ENCODE measurements at regions not wholly inside any gene's neighbourhood (a gene's known extent, or its start where the extent isn't known, plus 50 kb on each side); places are given as distances from the start of the nearest gene placed in this dataset.

DNA sequence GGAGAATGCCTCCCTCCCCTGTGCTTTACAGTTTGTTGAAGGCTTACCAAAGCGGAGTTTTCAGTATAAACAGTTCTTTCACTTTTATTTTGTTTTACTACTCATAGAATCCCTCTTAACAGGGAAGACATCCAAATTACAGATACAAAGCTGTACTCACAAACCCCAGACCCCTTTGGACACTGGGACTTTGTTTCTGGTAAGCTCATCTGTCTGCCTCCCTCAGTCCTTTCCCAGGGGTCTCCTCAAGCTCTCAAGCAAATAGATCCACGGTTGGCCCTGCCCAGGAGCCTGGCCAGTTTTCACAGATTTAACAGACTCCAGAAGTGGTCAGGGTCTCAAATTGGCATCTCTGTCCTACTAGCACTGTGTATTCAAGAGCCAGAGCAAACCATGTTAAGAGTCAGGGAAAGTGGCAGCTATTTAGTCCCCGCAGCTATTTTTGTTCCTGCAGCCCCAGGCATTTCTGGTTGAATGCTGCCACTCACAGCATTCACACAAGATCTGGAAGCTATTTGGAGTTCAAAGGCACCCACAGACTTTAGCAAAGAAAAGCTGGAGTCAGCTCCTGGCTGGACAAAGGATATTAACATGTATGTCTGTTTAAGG, 54.2 kb downstream of the TMEM100 start:
- WGBS = 77% methylated on average over 3 of the region's 3 CpGs
- Histone ChIP-seq H3K4me3 (ENCODE audit: low read length in 2 of 2) (no peak overlapping the region), H3K27ac (ENCODE audit: low read depth in 1 of 2, low read length in 1 of 2) (no peak overlapping the region), H3K36me3 (ENCODE audit: control insufficient read depth in 2 of 2, insufficient read depth in 2 of 2, low read length in 1 of 2) (no peaks in the 10 kb centered on the region), H3K4me1 (ENCODE audit: control insufficient read depth in 2 of 2, insufficient read depth in 2 of 2, low read length in 2 of 2) (no peaks in the 10 kb centered on the region), H3K9me3 (ENCODE audit: control insufficient read depth in 2 of 2, insufficient read depth in 1 of 2, low read length in 1 of 2) (no peaks in the 10 kb centered on the region), H3K27me3 (ENCODE audit: control insufficient read depth in 2 of 2, insufficient read depth in 1 of 2, low read length in 1 of 2) (no peaks in the 10 kb centered on the region)
- DNase-seq (ENCODE audit: low read depth in 6 of 9, low spot score in 9 of 9) = no peak

DNA sequence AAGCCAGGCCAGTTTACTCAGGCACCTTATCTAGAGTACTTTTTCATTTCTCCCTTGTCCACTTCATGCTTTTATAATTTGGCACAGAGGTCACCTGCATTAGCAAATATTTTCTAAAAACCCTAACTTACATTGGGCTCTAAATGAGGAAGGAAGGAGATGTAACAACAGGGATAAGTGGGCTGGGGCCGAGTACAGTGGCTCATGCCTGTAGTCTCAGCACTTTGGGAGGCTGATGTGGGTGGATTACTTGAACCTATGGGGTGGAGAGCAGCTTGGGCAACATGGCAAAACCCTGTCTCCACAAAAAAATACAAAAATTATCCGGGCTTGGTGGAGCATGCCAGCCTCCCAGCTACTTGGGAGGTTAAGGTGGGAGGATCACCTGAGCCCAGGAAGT, 55.9 kb downstream of the TMEM100 start:
- 61% methylated on average over 2 of the region's 2 CpGs for WGBS
- H3K27me3 ChIP-seq (ENCODE audit: control insufficient read depth in 2 of 2, insufficient read depth in 1 of 2, low read length in 1 of 2) = no peaks in the 10 kb centered on the region
- DNase-seq (ENCODE audit: low read depth in 6 of 9, low spot score in 9 of 9) = no peak

DNA sequence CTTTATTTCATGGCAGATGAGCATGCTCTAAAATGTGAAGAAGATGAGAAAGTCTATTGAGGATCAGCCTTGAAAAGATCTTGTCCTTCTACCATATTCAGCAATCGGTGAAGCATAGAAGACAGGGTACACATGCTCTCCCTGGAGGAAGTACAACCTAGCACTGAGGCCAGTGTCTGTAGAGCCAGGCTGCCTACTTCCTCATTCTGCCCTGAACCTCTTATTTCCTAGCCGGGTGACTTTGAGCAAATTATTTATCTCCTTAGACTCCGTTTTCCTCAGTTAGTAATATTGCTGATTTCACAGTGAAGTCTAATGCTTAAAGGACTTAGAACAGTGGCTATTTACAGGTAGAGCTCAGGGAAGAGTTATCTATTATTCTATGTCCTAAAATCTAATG, 58.4 kb downstream of the TMEM100 start:
- Histone ChIP-seq H3K27ac (ENCODE audit: low read depth in 1 of 2, low read length in 1 of 2) (no peak overlapping the region), H3K36me3 (ENCODE audit: control insufficient read depth in 2 of 2, insufficient read depth in 2 of 2, low read length in 1 of 2) (no peaks in the 10 kb centered on the region), H3K9me3 (ENCODE audit: control insufficient read depth in 2 of 2, insufficient read depth in 1 of 2, low read length in 1 of 2) (no peaks in the 10 kb centered on the region), H3K27me3 (ENCODE audit: control insufficient read depth in 2 of 2, insufficient read depth in 1 of 2, low read length in 1 of 2) (no peaks in the 10 kb centered on the region), H3K4me3 (ENCODE audit: low read length in 2 of 2) (no peak overlapping the region), H3K4me1 (ENCODE audit: control insufficient read depth in 2 of 2, insufficient read depth in 2 of 2, low read length in 2 of 2) (no peaks in the 10 kb centered on the region)
- WGBS = 30% methylated on average over 3 of the region's 3 CpGs
- no peak for DNase-seq (ENCODE audit: low read depth in 6 of 9, low spot score in 9 of 9)

More for the DNA sequence above, 55.9 kb downstream of the TMEM100 start:
- H3K4me1 ChIP-seq (ENCODE audit: control insufficient read depth in 2 of 2, insufficient read depth in 2 of 2, low read length in 2 of 2) = no peaks in the 10 kb centered on the region
- H3K4me3 ChIP-seq (ENCODE audit: low read length in 2 of 2) = no peak overlapping the region
- no peak overlapping the region for H3K27ac ChIP-seq (ENCODE audit: low read depth in 1 of 2, low read length in 1 of 2)
- H3K36me3 ChIP-seq (ENCODE audit: control insufficient read depth in 2 of 2, insufficient read depth in 2 of 2, low read length in 1 of 2) = no peaks in the 10 kb centered on the region
- H3K9me3 ChIP-seq (ENCODE audit: control insufficient read depth in 2 of 2, insufficient read depth in 1 of 2, low read length in 1 of 2) = no peaks in the 10 kb centered on the region

DNA sequence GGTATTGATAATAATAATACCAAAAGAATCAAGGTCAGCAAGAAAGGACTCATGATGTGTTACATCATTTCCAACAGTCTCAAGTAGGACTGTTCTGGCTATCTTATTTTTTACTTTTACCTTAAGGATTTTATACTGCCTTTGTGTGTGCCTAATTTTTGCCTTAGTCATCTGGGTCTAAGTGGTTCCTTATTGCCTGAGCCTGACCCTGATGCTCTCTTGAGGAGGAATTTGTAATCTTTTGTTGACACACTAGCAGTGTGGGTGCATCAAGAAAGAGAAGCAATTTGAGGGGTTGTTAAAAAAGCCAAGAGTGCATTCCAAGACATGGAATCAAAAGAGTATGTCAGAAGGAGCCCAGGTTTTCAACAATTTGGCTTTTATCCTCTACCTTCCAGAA, 59.3 kb downstream of the TMEM100 start:
- no peak for DNase-seq (ENCODE audit: low read depth in 6 of 9, low spot score in 9 of 9)
- no peak overlapping the region for H3K27ac ChIP-seq (ENCODE audit: low read depth in 1 of 2, low read length in 1 of 2)

GRCh38 chr17:55661963-55662834, 60.5 kb downstream of the TMEM100 start:
- WGBS = 95% methylated on average over 10 of the region's 10 CpGs

More for the DNA sequence above, 59.3 kb downstream of the TMEM100 start:
- no peaks in the 10 kb centered on the region for H3K9me3 ChIP-seq (ENCODE audit: control insufficient read depth in 2 of 2, insufficient read depth in 1 of 2, low read length in 1 of 2)
- H3K4me3 ChIP-seq (ENCODE audit: low read length in 2 of 2) = no peak overlapping the region
- no peaks in the 10 kb centered on the region for H3K36me3 ChIP-seq (ENCODE audit: control insufficient read depth in 2 of 2, insufficient read depth in 2 of 2, low read length in 1 of 2)
- no peaks in the 10 kb centered on the region for H3K4me1 ChIP-seq (ENCODE audit: control insufficient read depth in 2 of 2, insufficient read depth in 2 of 2, low read length in 2 of 2)
- no peaks in the 10 kb centered on the region for H3K27me3 ChIP-seq (ENCODE audit: control insufficient read depth in 2 of 2, insufficient read depth in 1 of 2, low read length in 1 of 2)

GRCh38 chr17:55661256-55661758, 61.4 kb downstream of the TMEM100 start:
- Histone ChIP-seq H3K4me3 (ENCODE audit: low read length in 2 of 2) (no peak overlapping the region), H3K9me3 (ENCODE audit: control insufficient read depth in 2 of 2, insufficient read depth in 1 of 2, low read length in 1 of 2) (no peaks in the 10 kb centered on the region), H3K27ac (ENCODE audit: low read depth in 1 of 2, low read length in 1 of 2) (no peak overlapping the region), H3K36me3 (ENCODE audit: control insufficient read depth in 2 of 2, insufficient read depth in 2 of 2, low read length in 1 of 2) (no peaks in the 10 kb centered on the region), H3K4me1 (ENCODE audit: control insufficient read depth in 2 of 2, insufficient read depth in 2 of 2, low read length in 2 of 2) (no peaks in the 10 kb centered on the region), H3K27me3 (ENCODE audit: control insufficient read depth in 2 of 2, insufficient read depth in 1 of 2, low read length in 1 of 2) (no peaks in the 10 kb centered on the region)
- 90% methylated on average over 2 of the region's 2 CpGs for WGBS
- no peak for DNase-seq (ENCODE audit: low read depth in 6 of 9, low spot score in 9 of 9)

More at GRCh38 chr17:55661963-55662834, 60.5 kb downstream of the TMEM100 start:
- H3K27me3 ChIP-seq (ENCODE audit: control insufficient read depth in 2 of 2, insufficient read depth in 1 of 2, low read length in 1 of 2) = no peaks in the 10 kb centered on the region
- DNase-seq (ENCODE audit: low read depth in 6 of 9, low spot score in 9 of 9) = no peak
- no peak overlapping the region for H3K4me3 ChIP-seq (ENCODE audit: low read length in 2 of 2)
- H3K4me1 ChIP-seq (ENCODE audit: control insufficient read depth in 2 of 2, insufficient read depth in 2 of 2, low read length in 2 of 2) = no peaks in the 10 kb centered on the region
- H3K36me3 ChIP-seq (ENCODE audit: control insufficient read depth in 2 of 2, insufficient read depth in 2 of 2, low read length in 1 of 2) = no peaks in the 10 kb centered on the region
- no peaks in the 10 kb centered on the region for H3K9me3 ChIP-seq (ENCODE audit: control insufficient read depth in 2 of 2, insufficient read depth in 1 of 2, low read length in 1 of 2)
- no peak overlapping the region for H3K27ac ChIP-seq (ENCODE audit: low read depth in 1 of 2, low read length in 1 of 2)

GRCh38 chr17:55660178-55660886, 62.3 kb downstream of the TMEM100 start:
- H3K4me1 ChIP-seq (ENCODE audit: control insufficient read depth in 2 of 2, insufficient read depth in 2 of 2, low read length in 2 of 2) = no peaks in the 10 kb centered on the region
- no peak overlapping the region for H3K4me3 ChIP-seq (ENCODE audit: low read length in 2 of 2)
- no peak for DNase-seq (ENCODE audit: low read depth in 6 of 9, low spot score in 9 of 9)
- H3K9me3 ChIP-seq (ENCODE audit: control insufficient read depth in 2 of 2, insufficient read depth in 1 of 2, low read length in 1 of 2) = no peaks in the 10 kb centered on the region
- 46% methylated on average over 2 of the region's 2 CpGs for WGBS
- no peaks in the 10 kb centered on the region for H3K36me3 ChIP-seq (ENCODE audit: control insufficient read depth in 2 of 2, insufficient read depth in 2 of 2, low read length in 1 of 2)
- no peak overlapping the region for H3K27ac ChIP-seq (ENCODE audit: low read depth in 1 of 2, low read length in 1 of 2)
- no peaks in the 10 kb centered on the region for H3K27me3 ChIP-seq (ENCODE audit: control insufficient read depth in 2 of 2, insufficient read depth in 1 of 2, low read length in 1 of 2)

DNA sequence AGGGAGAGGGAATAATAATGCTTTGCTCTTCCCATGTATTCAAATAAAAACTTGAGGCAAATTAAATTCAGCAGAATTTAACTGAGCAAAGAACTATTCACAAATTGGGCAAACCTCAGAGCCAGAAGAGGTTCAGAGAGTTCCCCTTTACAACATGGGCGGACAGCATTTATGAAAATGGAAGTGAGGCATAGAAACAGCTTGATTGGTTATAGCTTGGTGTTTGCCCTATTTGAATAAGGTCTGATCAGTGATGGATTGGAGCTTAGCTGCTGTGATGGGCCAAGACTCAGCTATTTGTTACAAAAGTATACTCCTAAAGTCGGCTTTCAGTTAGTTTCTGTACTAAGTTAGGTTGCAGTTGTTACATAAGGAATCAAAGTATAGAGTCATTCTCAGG, 63.0 kb downstream of the TMEM100 start:
- WGBS = 90% methylated on average over 2 of the region's 2 CpGs
- Histone ChIP-seq H3K4me1 (ENCODE audit: control insufficient read depth in 2 of 2, insufficient read depth in 2 of 2, low read length in 2 of 2) (no peaks in the 10 kb centered on the region), H3K9me3 (ENCODE audit: control insufficient read depth in 2 of 2, insufficient read depth in 1 of 2, low read length in 1 of 2) (no peaks in the 10 kb centered on the region), H3K36me3 (ENCODE audit: control insufficient read depth in 2 of 2, insufficient read depth in 2 of 2, low read length in 1 of 2) (no peaks in the 10 kb centered on the region), H3K4me3 (ENCODE audit: low read length in 2 of 2) (no peak overlapping the region), H3K27me3 (ENCODE audit: control insufficient read depth in 2 of 2, insufficient read depth in 1 of 2, low read length in 1 of 2) (no peaks in the 10 kb centered on the region), H3K27ac (ENCODE audit: low read depth in 1 of 2, low read length in 1 of 2) (no peak overlapping the region)
- DNase-seq (ENCODE audit: low read depth in 6 of 9, low spot score in 9 of 9) = no peak

- no peaks in the 10 kb centered on the region for H3K36me3 ChIP-seq (ENCODE audit: control insufficient read depth in 2 of 2, insufficient read depth in 2 of 2, low read length in 1 of 2)
- no peak overlapping the region for H3K27ac ChIP-seq (ENCODE audit: low read depth in 1 of 2, low read length in 1 of 2)
- no peak for DNase-seq (ENCODE audit: low read depth in 6 of 9, low spot score in 9 of 9)
- H3K9me3 ChIP-seq (ENCODE audit: control insufficient read depth in 2 of 2, insufficient read depth in 1 of 2, low read length in 1 of 2) = no peaks in the 10 kb centered on the region
- H3K4me3 ChIP-seq (ENCODE audit: low read length in 2 of 2) = no peak overlapping the region
- H3K4me1 ChIP-seq (ENCODE audit: control insufficient read depth in 2 of 2, insufficient read depth in 2 of 2, low read length in 2 of 2) = no peaks in the 10 kb centered on the region
- H3K27me3 ChIP-seq (ENCODE audit: control insufficient read depth in 2 of 2, insufficient read depth in 1 of 2, low read length in 1 of 2) = no peaks in the 10 kb centered on the region
Measured at GRCh38 chr17:55655777-55656176, 66.9 kb downstream of the TMEM100 start.

Measured in thymus (tissue), 11 donors.